ENCODE measurements at regions not wholly inside any gene's neighbourhood (a gene's known extent, or its start where the extent isn't known, plus 50 kb on each side); places are given as distances from the start of the nearest gene placed in this dataset.

- TF ChIP-seq TAF1 (IDR thresholded peaks at IDR 0.05; ENCODE audit: low read depth, low read length) (no peak), POLR2A (IDR thresholded peaks at IDR 0.05; ENCODE audit: low read depth, low read length) (no peak)
These were observed 164.3 kb upstream of the SVIL start for GRCh38 chr10:29798921-29799690.

Measured in GM12891 (cell line).